ENCODE measurements at regions not wholly inside any gene's neighbourhood (a gene's known extent, or its start where the extent isn't known, plus 50 kb on each side); places are given as distances from the start of the nearest gene placed in this dataset.

- no peak overlapping the region for H3K4me2 ChIP-seq (ENCODE audit: low read depth, low read length, poor library complexity, severe bottlenecking)
- H4K20me1 ChIP-seq (ENCODE audit: insufficient read depth, low read length, poor library complexity, severe bottlenecking): no peaks in the 10 kb centered on the region
- no peaks in the 10 kb centered on the region for H3K9me3 ChIP-seq (ENCODE audit: insufficient read depth, low read depth, low read length)
- H3F3A ChIP-seq (ENCODE audit: low read depth): no peaks in the 10 kb centered on the region
- no peaks in the 10 kb centered on the region for H3K36me3 ChIP-seq (ENCODE audit: insufficient read depth, low read length)
- H3K4me1 ChIP-seq (ENCODE audit: insufficient read depth, low read length, poor library complexity, severe bottlenecking): no peaks in the 10 kb centered on the region
- H2AFZ ChIP-seq (ENCODE audit: low read length): no peak overlapping the region
- no peaks in the 10 kb centered on the region for H3K79me2 ChIP-seq (ENCODE audit: insufficient read depth, low read length)
- no peak for TF ChIP-seq CTCF (conservative IDR thresholded peaks at IDR 0.05; ENCODE audit: low read length)
- no peak for TF ChIP-seq EZH2phosphoT487 (IDR thresholded peaks at IDR 0.05; ENCODE audit: borderline replicate concordance)
- H3K9me2 ChIP-seq (replicated peaks; ENCODE audit: low read depth, low read length): no peaks in the 10 kb centered on the region
- no peak overlapping the region for H3K9ac ChIP-seq (ENCODE audit: low read depth, low read length, poor library complexity, severe bottlenecking)
- H3K4me3 ChIP-seq (ENCODE audit: low read length, poor library complexity, severe bottlenecking): no peak overlapping the region
- H3K27me3 ChIP-seq (ENCODE audit: insufficient read depth, low read length, poor library complexity, severe bottlenecking): no peaks in the 10 kb centered on the region
These were observed 1234.4 kb downstream of the KCNT2 start for GRCh38 chr1:195373856-195374255.

GRCh38 chr1:195345149-195345548, 1263.1 kb downstream of the KCNT2 start:
- Histone ChIP-seq H4K20me1 (ENCODE audit: insufficient read depth, low read length, poor library complexity, severe bottlenecking) (no peaks in the 10 kb centered on the region), H3K4me1 (ENCODE audit: insufficient read depth, low read length, poor library complexity, severe bottlenecking) (no peaks in the 10 kb centered on the region)
- TF ChIP-seq EZH2phosphoT487 (IDR thresholded peaks at IDR 0.05; ENCODE audit: borderline replicate concordance) (no peak), CTCF (conservative IDR thresholded peaks at IDR 0.05; ENCODE audit: low read length) (no peak)

GRCh38 chr1:195337646-195338045, 1270.6 kb downstream of the KCNT2 start:
- no peaks in the 10 kb centered on the region for H3K9me2 ChIP-seq (replicated peaks; ENCODE audit: low read depth, low read length)
- TF ChIP-seq EZH2phosphoT487 (IDR thresholded peaks at IDR 0.05; ENCODE audit: borderline replicate concordance) (no peak), CTCF (conservative IDR thresholded peaks at IDR 0.05; ENCODE audit: low read length) (no peak)
- no peaks in the 10 kb centered on the region for H3K9me3 ChIP-seq (ENCODE audit: insufficient read depth, low read depth, low read length)
- H3K4me1 ChIP-seq (ENCODE audit: insufficient read depth, low read length, poor library complexity, severe bottlenecking): no peaks in the 10 kb centered on the region
- H3K36me3 ChIP-seq (ENCODE audit: insufficient read depth, low read length): no peaks in the 10 kb centered on the region
- H3K79me2 ChIP-seq (ENCODE audit: insufficient read depth, low read length): no peaks in the 10 kb centered on the region
- H2AFZ ChIP-seq (ENCODE audit: low read length): no peak overlapping the region
- no peaks in the 10 kb centered on the region for H3F3A ChIP-seq (ENCODE audit: low read depth)
- no peaks in the 10 kb centered on the region for H3K27me3 ChIP-seq (ENCODE audit: insufficient read depth, low read length, poor library complexity, severe bottlenecking)
- H3K4me2 ChIP-seq (ENCODE audit: low read depth, low read length, poor library complexity, severe bottlenecking): no peak overlapping the region
- H3K9ac ChIP-seq (ENCODE audit: low read depth, low read length, poor library complexity, severe bottlenecking): no peak overlapping the region
- H4K20me1 ChIP-seq (ENCODE audit: insufficient read depth, low read length, poor library complexity, severe bottlenecking): no peaks in the 10 kb centered on the region
- H3K4me3 ChIP-seq (ENCODE audit: low read length, poor library complexity, severe bottlenecking): no peak overlapping the region

More at GRCh38 chr1:195345149-195345548, 1263.1 kb downstream of the KCNT2 start:
- Histone ChIP-seq H3K79me2 (ENCODE audit: insufficient read depth, low read length) (no peaks in the 10 kb centered on the region), H3K4me3 (ENCODE audit: low read length, poor library complexity, severe bottlenecking) (no peak overlapping the region), H3K27me3 (ENCODE audit: insufficient read depth, low read length, poor library complexity, severe bottlenecking) (no peaks in the 10 kb centered on the region), H3K9ac (ENCODE audit: low read depth, low read length, poor library complexity, severe bottlenecking) (no peak overlapping the region), H3K9me3 (ENCODE audit: insufficient read depth, low read depth, low read length) (no peaks in the 10 kb centered on the region), H3F3A (ENCODE audit: low read depth) (no peaks in the 10 kb centered on the region), H2AFZ (ENCODE audit: low read length) (no peak overlapping the region), H3K9me2 (replicated peaks; ENCODE audit: low read depth, low read length) (no peaks in the 10 kb centered on the region), H3K4me2 (ENCODE audit: low read depth, low read length, poor library complexity, severe bottlenecking) (no peak overlapping the region), H3K36me3 (ENCODE audit: insufficient read depth, low read length) (no peaks in the 10 kb centered on the region)

Measured in Loucy (cell line).